ENCODE measurements at regions not wholly inside any gene's neighbourhood (a gene's known extent, or its start where the extent isn't known, plus 50 kb on each side); places are given as distances from the start of the nearest gene placed in this dataset.

DNA sequence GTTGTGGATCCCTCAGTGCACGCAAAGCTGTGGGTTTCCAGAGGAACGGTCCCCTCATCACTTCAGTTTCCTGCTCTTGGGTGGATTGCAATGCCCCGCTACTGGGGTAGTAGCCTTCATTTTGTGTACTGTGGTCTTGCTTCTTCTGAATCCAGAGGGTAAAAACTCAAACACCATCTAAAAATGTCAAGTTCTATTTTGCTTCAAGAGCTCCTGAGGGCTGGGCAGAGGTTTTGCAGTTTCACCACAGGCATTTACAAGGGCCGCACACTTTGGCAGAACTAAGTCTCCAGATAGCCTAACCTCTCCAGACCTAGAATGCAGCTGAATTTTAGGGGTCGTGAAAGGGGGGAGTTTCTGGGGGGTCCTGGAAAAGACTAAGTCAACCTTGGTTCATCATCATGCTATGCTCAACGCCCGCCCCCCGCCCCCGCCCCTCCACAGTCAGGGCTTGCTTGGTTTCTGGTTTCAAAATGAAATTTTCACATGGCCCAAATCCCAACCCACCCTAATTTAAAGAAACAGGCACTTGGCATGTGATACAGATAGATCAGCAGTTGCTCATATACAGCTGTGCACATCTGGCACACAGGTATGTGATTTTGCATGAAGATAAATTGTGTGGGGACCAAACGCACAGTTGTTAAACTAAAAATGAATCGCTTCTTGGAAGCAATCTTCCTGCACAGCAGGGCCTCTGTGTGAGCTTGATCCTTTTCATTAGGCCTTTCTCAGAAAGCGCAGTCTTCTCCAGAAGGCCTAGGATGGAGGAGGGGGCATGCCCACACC, 329.6 kb downstream of the OSR1 start:
- Histone ChIP-seq H3K4me1 (ENCODE audit: control insufficient read depth, extremely low read depth, insufficient read depth, low read length) (peaks cover 18% of the 10 kb centered on the region), H4K20me1 (ENCODE audit: control insufficient read depth, extremely low read depth, insufficient read depth, low read length) (no peaks in the 10 kb centered on the region), H3K79me2 (ENCODE audit: control insufficient read depth, insufficient read depth, low read length) (no peaks in the 10 kb centered on the region), H3K36me3 (ENCODE audit: control insufficient read depth in 2 of 2, extremely low read depth in 1 of 2, insufficient read depth in 2 of 2, low read length in 2 of 2) (no peaks in the 10 kb centered on the region), H3K27me3 (ENCODE audit: control insufficient read depth, extremely low read depth, insufficient read depth, low read length) (no peaks in the 10 kb centered on the region), H3K27ac (ENCODE audit: control insufficient read depth, insufficient read depth, low read length) (no peak overlapping the region), H3K9me3 (ENCODE audit: control insufficient read depth, low read depth, low read length) (no peaks in the 10 kb centered on the region), H3K4me3 (ENCODE audit: control insufficient read depth in 2 of 3, extremely low read depth in 1 of 3, insufficient read depth in 2 of 3, low read depth in 1 of 3, low read length in 3 of 3) (no peak overlapping the region), H3K9me1 (ENCODE audit: control insufficient read depth, extremely low read depth, insufficient read depth, low read length) (no peaks in the 10 kb centered on the region), H3K4me2 (ENCODE audit: control insufficient read depth, extremely low read depth, insufficient read depth, low read depth, low read length) (no peak overlapping the region), H2AFZ (ENCODE audit: control insufficient read depth, low read length) (no peak overlapping the region), H3K9ac (ENCODE audit: control insufficient read depth, extremely low read depth, insufficient read depth, low read length) (no peak overlapping the region)
- dilution Hi-C loops (cut with MboI; ENCODE audit: extremely low pct_ligation_motif_present, low sequenced_read_pairs) = no loop called here
- FAIRE-seq (no peak), DNase-seq (ENCODE audit: low read depth, low spot score) (no peak)
- no peak for TF ChIP-seq CTCF (optimal IDR thresholded peaks at IDR 0.05 in 1 of 3, IDR thresholded peaks at IDR 0.05 in 1 of 3, conservative IDR thresholded peaks at IDR 0.05 in 1 of 3; ENCODE audit: extremely low read depth in 1 of 3, insufficient read depth in 2 of 3, low read length in 3 of 3)
- no peak for TF ChIP-seq EZH2 (IDR thresholded peaks at IDR 0.05; ENCODE audit: low read length)

GRCh38 chr2:19027626-19028025, 330.8 kb downstream of the OSR1 start:
- Histone ChIP-seq H3K9ac (ENCODE audit: control insufficient read depth, extremely low read depth, insufficient read depth, low read length) (no peak overlapping the region), H3K4me1 (ENCODE audit: control insufficient read depth, extremely low read depth, insufficient read depth, low read length) (peaks cover 18% of the 10 kb centered on the region), H3K9me3 (ENCODE audit: control insufficient read depth, low read depth, low read length) (no peaks in the 10 kb centered on the region), H3K27me3 (ENCODE audit: control insufficient read depth, extremely low read depth, insufficient read depth, low read length) (no peaks in the 10 kb centered on the region), H3K27ac (ENCODE audit: control insufficient read depth, insufficient read depth, low read length) (no peak overlapping the region), H3K36me3 (ENCODE audit: control insufficient read depth in 2 of 2, extremely low read depth in 1 of 2, insufficient read depth in 2 of 2, low read length in 2 of 2) (no peaks in the 10 kb centered on the region), H3K79me2 (ENCODE audit: control insufficient read depth, insufficient read depth, low read length) (no peaks in the 10 kb centered on the region), H3K4me3 (ENCODE audit: control insufficient read depth in 2 of 3, extremely low read depth in 1 of 3, insufficient read depth in 2 of 3, low read depth in 1 of 3, low read length in 3 of 3) (no peak overlapping the region), H4K20me1 (ENCODE audit: control insufficient read depth, extremely low read depth, insufficient read depth, low read length) (no peaks in the 10 kb centered on the region), H3K9me1 (ENCODE audit: control insufficient read depth, extremely low read depth, insufficient read depth, low read length) (no peaks in the 10 kb centered on the region), H3K4me2 (ENCODE audit: control insufficient read depth, extremely low read depth, insufficient read depth, low read depth, low read length) (no peak overlapping the region), H2AFZ (ENCODE audit: control insufficient read depth, low read length) (no peak overlapping the region)
- dilution Hi-C loops (cut with MboI; ENCODE audit: extremely low pct_ligation_motif_present, low sequenced_read_pairs) = no loop called here
- TF ChIP-seq CTCF (optimal IDR thresholded peaks at IDR 0.05 in 1 of 3, IDR thresholded peaks at IDR 0.05 in 1 of 3, conservative IDR thresholded peaks at IDR 0.05 in 1 of 3; ENCODE audit: extremely low read depth in 1 of 3, insufficient read depth in 2 of 3, low read length in 3 of 3) (no peak), EZH2 (IDR thresholded peaks at IDR 0.05; ENCODE audit: low read length) (no peak)
- FAIRE-seq = no peak
- DNase-seq (ENCODE audit: low read depth, low spot score) = no peak

All from keratinocyte (primary cell).